ENCODE measurements at regions not wholly inside any gene's neighbourhood (a gene's known extent, or its start where the extent isn't known, plus 50 kb on each side); places are given as distances from the start of the nearest gene placed in this dataset.

- no peak for DNase-seq (ENCODE audit: low read depth)
- no peak for TF ChIP-seq CTCF (conservative IDR thresholded peaks at IDR 0.05; ENCODE audit: low read length)
- H3K4me3 ChIP-seq (ENCODE audit: low read length): no peak overlapping the region
Measured at GRCh38 chr1:82346141-82346540, 545.4 kb downstream of the ADGRL2 start.

- no peak overlapping the region for H3K4me3 ChIP-seq (ENCODE audit: low read length)
- no peak for TF ChIP-seq CTCF (conservative IDR thresholded peaks at IDR 0.05; ENCODE audit: low read length)
- no peak for DNase-seq (ENCODE audit: low read depth)
Measured at GRCh38 chr1:82343381-82343780, 542.6 kb downstream of the ADGRL2 start.

- H3K4me3 ChIP-seq (ENCODE audit: low read length): no peak overlapping the region
- no peak for TF ChIP-seq CTCF (conservative IDR thresholded peaks at IDR 0.05; ENCODE audit: low read length)
- DNase-seq (ENCODE audit: low read depth): no peak
Measured at GRCh38 chr1:82337635-82338034, 536.9 kb downstream of the ADGRL2 start.

GRCh38 chr1:82330330-82330729, 529.6 kb downstream of the ADGRL2 start:
- no peak for TF ChIP-seq CTCF (conservative IDR thresholded peaks at IDR 0.05; ENCODE audit: low read length)
- no peak for DNase-seq (ENCODE audit: low read depth)
- H3K4me3 ChIP-seq (ENCODE audit: low read length): no peak overlapping the region

- no peak overlapping the region for H3K4me3 ChIP-seq (ENCODE audit: low read length)
- no peak for TF ChIP-seq CTCF (conservative IDR thresholded peaks at IDR 0.05; ENCODE audit: low read length)
- DNase-seq (ENCODE audit: low read depth): no peak
Measured at GRCh38 chr1:82329226-82329625, 528.5 kb downstream of the ADGRL2 start.

- no peak for TF ChIP-seq CTCF (conservative IDR thresholded peaks at IDR 0.05; ENCODE audit: low read length)
- H3K4me3 ChIP-seq (ENCODE audit: low read length): no peak overlapping the region
- no peak for DNase-seq (ENCODE audit: low read depth)
Measured at GRCh38 chr1:82323144-82323841, 522.6 kb downstream of the ADGRL2 start.

- TF ChIP-seq CTCF (conservative IDR thresholded peaks at IDR 0.05; ENCODE audit: low read length): no peak
Measured at GRCh38 chr1:82321794-82322193, 521.1 kb downstream of the ADGRL2 start.

More at GRCh38 chr1:82321794-82322193, 521.1 kb downstream of the ADGRL2 start:
- no peak for DNase-seq (ENCODE audit: low read depth)
- no peak overlapping the region for H3K4me3 ChIP-seq (ENCODE audit: low read length)
